ENCODE measurements at regions not wholly inside any gene's neighbourhood (a gene's known extent, or its start where the extent isn't known, plus 50 kb on each side); places are given as distances from the start of the nearest gene placed in this dataset.

DNA sequence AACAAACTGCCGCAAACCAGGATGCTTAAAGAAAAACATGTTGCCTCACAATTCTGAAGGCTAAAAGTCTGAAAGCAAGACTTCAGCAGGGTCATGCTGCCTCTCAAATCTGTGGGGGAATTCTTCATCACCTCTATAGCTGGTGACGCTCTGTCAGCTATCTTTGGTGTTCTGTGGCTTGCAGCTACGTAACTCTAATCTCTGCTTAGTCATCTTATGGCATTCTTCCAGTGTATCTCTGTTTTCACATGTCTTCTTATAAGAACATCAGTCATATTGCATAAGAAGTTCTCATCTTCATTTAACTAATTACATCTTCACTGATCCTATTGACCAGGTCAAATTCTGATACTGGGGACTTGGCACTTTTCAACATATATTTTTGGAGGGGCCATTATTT, 243.0 kb downstream of the CDH10 start:
- peaks cover 13% of the 10 kb centered on the region for H3K9me3 Mint-ChIP-seq
- CTCF ChIA-PET = no interaction called here
- no peaks in the 10 kb centered on the region for H3K27me3 Mint-ChIP-seq
- DNase-seq = no peak
- POLR2A ChIA-PET = no interaction called here
- no peaks in the 10 kb centered on the region for H3K36me3 Mint-ChIP-seq (ENCODE audit: low read depth)
- H3K4me1 Mint-ChIP-seq = no peaks in the 10 kb centered on the region
- H3K27ac Mint-ChIP-seq = no peak overlapping the region
- H3K4me3 Mint-ChIP-seq = no peak overlapping the region

DNA sequence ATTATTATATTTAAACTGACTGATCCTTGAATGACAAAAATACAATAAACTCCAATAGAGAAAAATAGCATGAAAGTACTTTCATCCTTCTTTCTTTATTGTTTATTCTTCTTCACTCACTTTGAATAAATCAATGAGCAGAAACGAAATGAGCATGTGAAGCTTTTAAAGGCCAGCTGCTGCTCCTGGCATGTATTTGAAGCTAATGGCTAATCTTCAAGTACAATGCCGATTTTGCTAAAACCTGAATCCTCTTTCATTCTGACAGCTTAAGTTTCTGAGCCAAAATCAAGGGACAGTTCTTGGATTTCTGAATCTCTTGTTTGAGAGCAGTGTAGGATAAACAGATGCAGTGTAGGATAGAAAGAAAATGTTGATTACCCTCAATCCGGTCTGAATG, 237.3 kb downstream of the CDH10 start:
- H3K27me3 Mint-ChIP-seq = no peaks in the 10 kb centered on the region
- ChIA-PET CTCF (no interaction called here), POLR2A (no interaction called here)
- H3K4me3 Mint-ChIP-seq = no peak overlapping the region
- H3K27ac Mint-ChIP-seq = no peak overlapping the region
- no peaks in the 10 kb centered on the region for H3K4me1 Mint-ChIP-seq
- H3K36me3 Mint-ChIP-seq (ENCODE audit: low read depth) = no peaks in the 10 kb centered on the region
- DNase-seq = no peak
- H3K9me3 Mint-ChIP-seq = peaks cover 2% of the 10 kb centered on the region

DNA sequence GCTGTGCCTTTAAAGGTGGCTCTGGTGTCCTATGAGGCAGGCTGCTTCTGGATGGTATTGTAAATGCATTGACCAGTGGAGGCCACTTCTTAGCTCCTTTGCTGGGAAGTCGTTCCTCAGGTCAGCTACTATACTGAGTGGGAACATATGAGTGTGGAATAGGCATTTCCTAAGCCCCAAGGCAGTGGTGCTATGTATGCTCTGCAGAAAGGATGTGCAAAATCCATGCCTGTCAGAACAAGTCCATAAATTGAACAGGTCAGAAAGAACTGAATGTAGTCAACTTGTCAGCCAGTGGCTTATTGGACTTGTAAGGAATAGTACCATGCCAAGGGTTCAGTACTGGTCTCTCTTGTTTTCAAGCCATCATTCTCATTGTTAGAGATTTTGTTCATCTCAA, 216.4 kb downstream of the CDH10 start:
- H3K9me3 Mint-ChIP-seq = peaks cover 6% of the 10 kb centered on the region
- no peak for DNase-seq
- POLR2A ChIA-PET = no interaction called here
- no peaks in the 10 kb centered on the region for H3K36me3 Mint-ChIP-seq (ENCODE audit: low read depth)
- H3K27ac Mint-ChIP-seq = no peak overlapping the region
- no peaks in the 10 kb centered on the region for H3K4me1 Mint-ChIP-seq
- CTCF ChIA-PET = no interaction called here
- no peak overlapping the region for H3K4me3 Mint-ChIP-seq
- no peaks in the 10 kb centered on the region for H3K27me3 Mint-ChIP-seq

DNA sequence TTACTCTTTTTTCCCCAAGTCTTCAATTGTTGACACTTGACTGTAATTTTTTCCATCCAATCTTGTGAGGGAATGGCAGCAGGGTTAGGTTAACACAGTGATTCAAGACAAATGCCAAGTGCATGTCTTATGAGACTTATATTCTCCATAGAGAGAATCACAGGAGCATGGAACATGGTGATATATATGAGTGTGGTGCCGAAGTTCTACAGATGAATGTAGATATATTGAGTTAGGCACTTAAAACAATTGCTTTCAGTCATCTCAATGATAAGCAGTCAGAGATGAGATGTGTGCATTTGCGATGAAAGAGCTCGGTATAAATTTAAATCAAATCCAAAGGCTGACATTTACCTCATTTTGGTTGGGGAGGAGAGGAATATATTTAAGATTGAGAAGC, 211.2 kb downstream of the CDH10 start:
- Mint-ChIP-seq H3K4me3 (no peak overlapping the region), H3K27ac (no peak overlapping the region), H3K27me3 (no peaks in the 10 kb centered on the region), H3K4me1 (no peaks in the 10 kb centered on the region), H3K9me3 (peaks cover 11% of the 10 kb centered on the region), H3K36me3 (ENCODE audit: low read depth) (no peaks in the 10 kb centered on the region)
- ChIA-PET CTCF (no interaction called here), POLR2A (no interaction called here)
- DNase-seq = no peak

Data from activated CD4-positive, alpha-beta T cell treated with anti-CD3 and anti-CD28 coated beads, Interleukin-2, amount 10 ng/mL, durations not matched to agents 7 days and 5 days (primary cell).